ENCODE measurements at regions not wholly inside any gene's neighbourhood (a gene's known extent, or its start where the extent isn't known, plus 50 kb on each side); places are given as distances from the start of the nearest gene placed in this dataset.

GRCh38 chr9:116003397-116003796 lies 150.2 kb upstream of the PAPPA start:
- DNase-seq (ENCODE audit: low spot score, unreplicated experiment), result no peak
- TF ChIP-seq CTCF (IDR thresholded peaks at IDR 0.05; ENCODE audit: unreplicated experiment), result no peak
- no peaks in the 10 kb centered on the region for H3K36me3 Mint-ChIP-seq (ENCODE audit: insufficient read depth)
- no peaks in the 10 kb centered on the region for H3K4me1 Mint-ChIP-seq (ENCODE audit: low read depth)
- H3K4me3 Mint-ChIP-seq (ENCODE audit: low read depth), result no peak overlapping the region
- peaks cover 3% of the 10 kb centered on the region for H3K9me3 Mint-ChIP-seq (ENCODE audit: low read depth)
- H3K27ac Mint-ChIP-seq, result no peak overlapping the region
- H3K27me3 Mint-ChIP-seq, result no peaks in the 10 kb centered on the region

- no peak overlapping the region for H3K27ac Mint-ChIP-seq
- H3K36me3 Mint-ChIP-seq (ENCODE audit: insufficient read depth), result no peaks in the 10 kb centered on the region
- DNase-seq (ENCODE audit: low spot score, unreplicated experiment), result no peak
- TF ChIP-seq CTCF (IDR thresholded peaks at IDR 0.05; ENCODE audit: unreplicated experiment), result no peak
- no peaks in the 10 kb centered on the region for H3K27me3 Mint-ChIP-seq
- peaks cover 5% of the 10 kb centered on the region for H3K9me3 Mint-ChIP-seq (ENCODE audit: low read depth)
- no peaks in the 10 kb centered on the region for H3K4me1 Mint-ChIP-seq (ENCODE audit: low read depth)
- H3K4me3 Mint-ChIP-seq (ENCODE audit: low read depth), result no peak overlapping the region
These were observed 148.4 kb upstream of the PAPPA start for GRCh38 chr9:116005205-116005604.

- Mint-ChIP-seq H3K36me3 (ENCODE audit: insufficient read depth) (no peaks in the 10 kb centered on the region), H3K4me3 (ENCODE audit: low read depth) (no peak overlapping the region), H3K4me1 (ENCODE audit: low read depth) (no peaks in the 10 kb centered on the region), H3K9me3 (ENCODE audit: low read depth) (peaks cover 2% of the 10 kb centered on the region), H3K27me3 (no peaks in the 10 kb centered on the region), H3K27ac (no peak overlapping the region)
- DNase-seq (ENCODE audit: low spot score, unreplicated experiment), result no peak
- TF ChIP-seq CTCF (IDR thresholded peaks at IDR 0.05; ENCODE audit: unreplicated experiment), result no peak
These were observed 145.8 kb upstream of the PAPPA start for GRCh38 chr9:116007824-116008223.

GRCh38 chr9:116008278-116008677 lies 145.3 kb upstream of the PAPPA start:
- Mint-ChIP-seq H3K36me3 (ENCODE audit: insufficient read depth) (no peaks in the 10 kb centered on the region), H3K9me3 (ENCODE audit: low read depth) (peaks cover 2% of the 10 kb centered on the region), H3K27ac (no peak overlapping the region), H3K4me1 (ENCODE audit: low read depth) (no peaks in the 10 kb centered on the region), H3K27me3 (no peaks in the 10 kb centered on the region), H3K4me3 (ENCODE audit: low read depth) (no peak overlapping the region)
- no peak for TF ChIP-seq CTCF (IDR thresholded peaks at IDR 0.05; ENCODE audit: unreplicated experiment)
- DNase-seq (ENCODE audit: low spot score, unreplicated experiment), result no peak

GRCh38 chr9:116009420-116009819 lies 144.2 kb upstream of the PAPPA start:
- no peaks in the 10 kb centered on the region for H3K4me1 Mint-ChIP-seq (ENCODE audit: low read depth)
- H3K27ac Mint-ChIP-seq, result no peak overlapping the region
- H3K27me3 Mint-ChIP-seq, result no peaks in the 10 kb centered on the region
- H3K36me3 Mint-ChIP-seq (ENCODE audit: insufficient read depth), result no peaks in the 10 kb centered on the region
- no peak for TF ChIP-seq CTCF (IDR thresholded peaks at IDR 0.05; ENCODE audit: unreplicated experiment)
- H3K4me3 Mint-ChIP-seq (ENCODE audit: low read depth), result no peak overlapping the region
- no peak for DNase-seq (ENCODE audit: low spot score, unreplicated experiment)
- H3K9me3 Mint-ChIP-seq (ENCODE audit: low read depth), result peaks cover 2% of the 10 kb centered on the region
